GM19468 (cell line): ENCODE measurements at regions not wholly inside any gene's neighbourhood (a gene's known extent, or its start where the extent isn't known, plus 50 kb on each side); places are given as distances from the start of the nearest gene placed in this dataset.
"Not testable (repeated sequence)": the region's sequence is repeated elsewhere in the genome, so short reads cannot be mapped to it uniquely, and the experiment has no call there.

Experiments
- ATAC-seq: cut with Tn5 transposase; IDR thresholded peaks from one replicate; pipeline ENCODE4 v1.9.1; 2021; ENCODE audit warnings: mild to moderate bottlenecking, moderate library complexity, moderate number of reproducible peaks; ENCODE audit not compliant: unreplicated experiment; ENCODE audit errors: extremely low read depth

- ATAC-seq, result no peak
Observed at GRCh38 chr15:96867992-96868391, 537.5 kb downstream of the NR2F2 start.

GRCh38 chr15:96869122-96869521 lies 538.6 kb downstream of the NR2F2 start:
- ATAC-seq, result no peak

GRCh38 chr15:96869790-96870189 lies 539.3 kb downstream of the NR2F2 start:
- no peak for ATAC-seq

- ATAC-seq, result no peak
Observed at GRCh38 chr15:96870580-96870979, 540.1 kb downstream of the NR2F2 start.

- not testable (repeated sequence) for ATAC-seq
Observed at GRCh38 chr15:96877442-96877841, 546.9 kb downstream of the NR2F2 start.

GRCh38 chr15:96878129-96878528 lies 547.6 kb downstream of the NR2F2 start:
- ATAC-seq, result no peak

GRCh38 chr15:96882121-96882772 lies 551.7 kb downstream of the NR2F2 start:
- ATAC-seq, result no peak

GRCh38 chr15:96887730-96888129 lies 557.2 kb downstream of the NR2F2 start:
- no peak for ATAC-seq

- no peak for ATAC-seq
Observed at GRCh38 chr15:96888764-96889163, 558.3 kb downstream of the NR2F2 start.

- ATAC-seq, result no peak
Observed at GRCh38 chr15:96889734-96890480, 559.4 kb downstream of the NR2F2 start.

GRCh38 chr15:96891046-96891445 lies 560.5 kb downstream of the NR2F2 start:
- ATAC-seq, result no peak

- no peak for ATAC-seq
Observed at GRCh38 chr15:96893159-96893906, 562.8 kb downstream of the NR2F2 start.

- ATAC-seq, result no peak
Observed at GRCh38 chr15:96894659-96895058, 564.2 kb downstream of the NR2F2 start.

- no peak for ATAC-seq
Observed at GRCh38 chr15:96896766-96897165, 566.3 kb downstream of the NR2F2 start.

- ATAC-seq, result no peak
Observed at GRCh38 chr15:96914081-96914480, 583.6 kb downstream of the NR2F2 start.

GRCh38 chr15:96916750-96917149 lies 586.2 kb downstream of the NR2F2 start:
- no peak for ATAC-seq

- no peak for ATAC-seq
Observed at GRCh38 chr15:96924570-96924969, 594.1 kb downstream of the NR2F2 start.

- ATAC-seq, result no peak
Observed at GRCh38 chr15:96947296-96948229, 617.1 kb downstream of the NR2F2 start.

- ATAC-seq, result no peak
Observed at GRCh38 chr15:96948981-96949380, 618.5 kb downstream of the NR2F2 start.

GRCh38 chr15:96958721-96959120 lies 628.2 kb downstream of the NR2F2 start:
- ATAC-seq, result no peak
